ENCODE measurements at regions not wholly inside any gene's neighbourhood (a gene's known extent, or its start where the extent isn't known, plus 50 kb on each side); places are given as distances from the start of the nearest gene placed in this dataset.

DNA sequence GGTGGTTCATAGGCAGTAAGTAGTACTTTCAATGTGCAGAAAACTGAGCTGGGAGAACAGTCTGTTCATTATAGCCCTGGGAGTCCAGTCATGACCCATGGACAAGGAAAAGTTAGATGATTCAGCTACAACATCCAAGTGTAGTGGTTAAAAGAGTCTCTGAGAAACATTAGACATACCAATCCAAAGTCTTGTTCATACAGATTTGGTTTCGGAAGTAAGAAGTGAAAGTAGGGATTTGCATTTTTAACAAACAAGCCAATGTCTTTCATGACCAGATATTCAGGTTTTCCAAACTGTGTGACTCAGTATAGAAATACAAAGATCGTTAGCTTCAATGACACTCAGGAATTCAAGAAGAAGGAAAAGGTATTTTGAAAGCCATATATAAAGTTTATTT is 345.3 kb downstream of the SLITRK1 start:
- TF ChIP-seq, protein P1, sequence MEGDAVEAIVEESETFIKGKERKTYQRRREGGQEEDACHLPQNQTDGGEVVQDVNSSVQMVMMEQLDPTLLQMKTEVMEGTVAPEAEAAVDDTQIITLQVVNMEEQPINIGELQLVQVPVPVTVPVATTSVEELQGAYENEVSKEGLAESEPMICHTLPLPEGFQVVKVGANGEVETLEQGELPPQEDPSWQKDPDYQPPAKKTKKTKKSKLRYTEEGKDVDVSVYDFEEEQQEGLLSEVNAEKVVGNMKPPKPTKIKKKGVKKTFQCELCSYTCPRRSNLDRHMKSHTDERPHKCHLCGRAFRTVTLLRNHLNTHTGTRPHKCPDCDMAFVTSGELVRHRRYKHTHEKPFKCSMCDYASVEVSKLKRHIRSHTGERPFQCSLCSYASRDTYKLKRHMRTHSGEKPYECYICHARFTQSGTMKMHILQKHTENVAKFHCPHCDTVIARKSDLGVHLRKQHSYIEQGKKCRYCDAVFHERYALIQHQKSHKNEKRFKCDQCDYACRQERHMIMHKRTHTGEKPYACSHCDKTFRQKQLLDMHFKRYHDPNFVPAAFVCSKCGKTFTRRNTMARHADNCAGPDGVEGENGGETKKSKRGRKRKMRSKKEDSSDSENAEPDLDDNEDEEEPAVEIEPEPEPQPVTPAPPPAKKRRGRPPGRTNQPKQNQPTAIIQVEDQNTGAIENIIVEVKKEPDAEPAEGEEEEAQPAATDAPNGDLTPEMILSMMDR (conservative IDR thresholded peaks at IDR 0.05; ENCODE audit: low read depth, low read length), result no peak

DNA sequence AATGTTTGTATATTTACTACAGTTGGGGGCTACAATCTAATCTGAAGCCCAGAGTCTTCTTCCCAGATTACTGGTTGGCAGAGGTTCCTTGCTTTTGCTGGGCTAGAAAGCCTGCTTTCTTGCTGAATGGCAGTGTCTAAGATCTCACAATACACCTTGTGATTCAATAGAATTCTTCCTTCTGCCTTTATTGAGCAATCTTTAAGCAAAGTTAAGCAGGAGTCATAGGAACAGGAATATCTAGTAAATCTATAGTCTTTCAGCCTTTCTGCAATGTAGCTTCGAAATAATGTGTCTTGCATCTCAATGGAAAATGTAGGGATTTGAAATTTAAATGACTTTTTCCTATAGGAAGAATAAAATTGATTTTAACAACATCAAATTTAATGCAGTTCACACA is 346.1 kb downstream of the SLITRK1 start:
- Histone ChIP-seq H3K27ac (no peak overlapping the region), H4K20me1 (ENCODE audit: insufficient read depth) (no peaks in the 10 kb centered on the region), H3K79me2 (ENCODE audit: insufficient read depth, low read depth) (no peaks in the 10 kb centered on the region), H3K27me3 (ENCODE audit: insufficient read depth, low read depth) (no peaks in the 10 kb centered on the region), H2AFZ (ENCODE audit: low read depth) (no peak overlapping the region), H3K4me2 (no peak overlapping the region), H3K4me3 (IDR thresholded peaks at IDR 0.05; ENCODE audit: insufficient read depth, low read depth, low read length) (no peak overlapping the region), H3K9ac (no peak overlapping the region), H3K4me1 (ENCODE audit: low read depth, poor library complexity, severe bottlenecking) (no peaks in the 10 kb centered on the region), H3K36me3 (ENCODE audit: insufficient read depth) (no peaks in the 10 kb centered on the region)
- TF ChIP-seq, protein P1 (conservative IDR thresholded peaks at IDR 0.05; ENCODE audit: low read depth, low read length), result no peak

More for the DNA sequence above, 345.3 kb downstream of the SLITRK1 start:
- H3K27ac ChIP-seq, result no peak overlapping the region
- no peaks in the 10 kb centered on the region for H3K36me3 ChIP-seq (ENCODE audit: insufficient read depth)
- no peaks in the 10 kb centered on the region for H3K27me3 ChIP-seq (ENCODE audit: insufficient read depth, low read depth)
- no peak overlapping the region for H3K4me2 ChIP-seq
- no peaks in the 10 kb centered on the region for H3K79me2 ChIP-seq (ENCODE audit: insufficient read depth, low read depth)
- no peaks in the 10 kb centered on the region for H3K4me1 ChIP-seq (ENCODE audit: low read depth, poor library complexity, severe bottlenecking)
- H3K9ac ChIP-seq, result no peak overlapping the region
- H4K20me1 ChIP-seq (ENCODE audit: insufficient read depth), result no peaks in the 10 kb centered on the region
- no peak overlapping the region for H2AFZ ChIP-seq (ENCODE audit: low read depth)
- H3K4me3 ChIP-seq (IDR thresholded peaks at IDR 0.05; ENCODE audit: insufficient read depth, low read depth, low read length), result no peak overlapping the region

DNA sequence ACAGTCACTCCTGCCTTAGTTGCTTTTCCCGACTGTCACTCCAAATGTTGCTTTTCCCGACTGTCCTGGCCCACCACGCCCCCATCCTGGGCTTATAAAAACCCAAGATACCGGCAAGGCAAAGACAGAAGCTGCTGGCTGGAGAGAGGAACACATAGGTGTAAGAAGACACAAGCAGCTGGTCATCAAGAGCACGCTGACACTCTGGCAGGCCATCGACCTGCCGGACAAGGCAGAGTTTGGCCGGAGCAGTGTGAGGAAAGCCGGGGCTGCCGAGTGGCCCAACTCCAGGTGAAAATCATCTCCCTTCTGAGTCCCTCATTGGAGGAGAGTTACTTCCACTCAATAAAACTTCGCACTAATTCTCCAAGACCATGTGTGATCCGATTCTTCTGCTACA is 349.5 kb downstream of the SLITRK1 start:
- H3K27me3 ChIP-seq (ENCODE audit: insufficient read depth, low read depth), result no peaks in the 10 kb centered on the region
- no peaks in the 10 kb centered on the region for H4K20me1 ChIP-seq (ENCODE audit: insufficient read depth)
- TF ChIP-seq, protein P1 (conservative IDR thresholded peaks at IDR 0.05; ENCODE audit: low read depth, low read length), result no peak
- no peak overlapping the region for H3K9ac ChIP-seq
- no peak overlapping the region for H3K4me3 ChIP-seq (IDR thresholded peaks at IDR 0.05; ENCODE audit: insufficient read depth, low read depth, low read length)
- H3K27ac ChIP-seq, result no peak overlapping the region
- H2AFZ ChIP-seq (ENCODE audit: low read depth), result no peak overlapping the region
- no peaks in the 10 kb centered on the region for H3K36me3 ChIP-seq (ENCODE audit: insufficient read depth)
- H3K4me2 ChIP-seq, result no peak overlapping the region
- no peaks in the 10 kb centered on the region for H3K79me2 ChIP-seq (ENCODE audit: insufficient read depth, low read depth)
- no peaks in the 10 kb centered on the region for H3K4me1 ChIP-seq (ENCODE audit: low read depth, poor library complexity, severe bottlenecking)

DNA sequence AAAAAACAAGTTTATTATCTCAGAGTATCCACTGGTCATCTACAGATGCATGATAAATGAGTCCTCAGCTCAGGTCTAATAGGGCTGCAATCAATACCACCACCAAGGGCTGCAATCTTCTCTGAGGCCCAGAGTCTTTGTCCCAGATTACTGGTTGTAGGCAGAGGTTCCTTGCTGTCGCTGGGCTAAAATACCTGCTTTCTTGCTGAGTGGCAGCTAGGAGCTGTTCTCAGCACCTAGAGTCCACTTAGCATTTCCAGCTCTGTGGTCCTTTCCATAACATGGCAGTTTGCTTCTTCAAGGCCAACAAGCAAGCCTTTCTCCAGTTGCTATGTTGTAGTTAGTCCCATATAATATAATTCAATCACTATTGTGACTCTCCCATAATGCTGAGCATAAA is 351.3 kb downstream of the SLITRK1 start:
- no peaks in the 10 kb centered on the region for H3K4me1 ChIP-seq (ENCODE audit: low read depth, poor library complexity, severe bottlenecking)
- H3K36me3 ChIP-seq (ENCODE audit: insufficient read depth), result no peaks in the 10 kb centered on the region
- no peak overlapping the region for H3K4me2 ChIP-seq
- H4K20me1 ChIP-seq (ENCODE audit: insufficient read depth), result no peaks in the 10 kb centered on the region
- H3K27ac ChIP-seq, result no peak overlapping the region
- H3K79me2 ChIP-seq (ENCODE audit: insufficient read depth, low read depth), result no peaks in the 10 kb centered on the region
- H3K27me3 ChIP-seq (ENCODE audit: insufficient read depth, low read depth), result no peaks in the 10 kb centered on the region
- H3K9ac ChIP-seq, result no peak overlapping the region
- TF ChIP-seq, protein P1 (conservative IDR thresholded peaks at IDR 0.05; ENCODE audit: low read depth, low read length), result no peak
- H3K4me3 ChIP-seq (IDR thresholded peaks at IDR 0.05; ENCODE audit: insufficient read depth, low read depth, low read length), result no peak overlapping the region
- no peak overlapping the region for H2AFZ ChIP-seq (ENCODE audit: low read depth)

Data from KMS-11 (cell line).